ENCODE measurements at regions not wholly inside any gene's neighbourhood (a gene's known extent, or its start where the extent isn't known, plus 50 kb on each side); places are given as distances from the start of the nearest gene placed in this dataset.

- H3K4me3 ChIP-seq (ENCODE audit: low read depth, low read length) = no peak overlapping the region
- no peak for DNase-seq (ENCODE audit: low read depth)
Measured at GRCh38 chr5:2251298-2251697, 368.6 kb upstream of the IRX4 start.

DNA sequence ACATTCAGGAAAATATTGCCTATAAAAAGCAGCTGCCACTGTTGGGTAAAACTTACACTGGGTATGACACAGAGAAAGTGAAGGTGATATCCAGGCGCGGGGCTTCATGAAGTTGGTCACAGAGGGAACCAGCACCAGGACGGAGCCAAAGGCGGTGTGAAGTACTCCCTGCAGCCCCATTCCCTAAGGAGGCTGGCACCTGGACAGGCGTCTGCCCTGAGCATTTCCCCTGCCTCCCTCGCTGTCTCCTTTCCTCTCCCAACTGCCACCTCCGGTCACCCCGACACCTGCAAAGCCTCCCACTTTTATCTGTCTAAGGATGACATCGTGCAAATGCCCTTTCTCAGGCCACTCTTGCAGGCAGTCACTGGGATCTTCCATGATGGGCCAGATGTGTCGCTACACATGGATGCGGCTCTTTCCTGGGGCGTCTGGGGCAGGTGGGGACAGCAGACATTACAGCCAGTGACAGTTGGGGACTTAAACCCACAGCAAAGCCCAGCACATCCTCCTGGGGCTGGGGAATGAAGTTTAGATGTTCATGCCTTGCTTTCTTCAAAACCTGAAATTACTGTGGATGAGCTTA is 367.7 kb upstream of the IRX4 start:
- no peak for DNase-seq (ENCODE audit: low read depth)
- H3K4me3 ChIP-seq (ENCODE audit: low read depth, low read length) = no peak overlapping the region

DNA sequence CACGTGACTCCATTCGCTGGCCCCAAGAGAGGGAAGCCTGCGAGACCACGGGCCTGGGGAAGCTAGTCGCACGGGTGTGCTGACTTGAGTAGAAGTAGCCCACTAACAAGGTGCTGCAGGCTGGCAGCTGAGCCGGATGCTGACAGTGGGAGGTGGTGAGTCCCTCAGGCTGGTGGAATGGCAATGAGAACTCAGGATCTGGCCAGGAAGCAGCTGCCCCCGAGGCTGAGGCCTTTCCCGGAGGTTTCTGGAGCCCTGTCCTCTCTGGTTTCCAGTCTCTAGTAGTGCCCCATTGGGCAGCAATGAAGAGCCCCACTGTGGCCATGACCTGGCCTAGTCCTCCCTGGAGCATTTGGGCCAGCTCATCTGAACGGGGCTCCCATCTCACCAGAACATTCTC is 366.7 kb upstream of the IRX4 start:
- DNase-seq (ENCODE audit: low read depth) = no peak
- H3K4me3 ChIP-seq (ENCODE audit: low read depth, low read length) = no peak overlapping the region

GRCh38 chr5:2249026-2249425 is 366.3 kb upstream of the IRX4 start:
- H3K4me3 ChIP-seq (ENCODE audit: low read depth, low read length) = no peak overlapping the region
- DNase-seq (ENCODE audit: low read depth) = no peak

- H3K4me3 ChIP-seq (ENCODE audit: low read depth, low read length) = no peak overlapping the region
- no peak for DNase-seq (ENCODE audit: low read depth)
Measured at GRCh38 chr5:2242539-2242938, 359.8 kb upstream of the IRX4 start.

DNA sequence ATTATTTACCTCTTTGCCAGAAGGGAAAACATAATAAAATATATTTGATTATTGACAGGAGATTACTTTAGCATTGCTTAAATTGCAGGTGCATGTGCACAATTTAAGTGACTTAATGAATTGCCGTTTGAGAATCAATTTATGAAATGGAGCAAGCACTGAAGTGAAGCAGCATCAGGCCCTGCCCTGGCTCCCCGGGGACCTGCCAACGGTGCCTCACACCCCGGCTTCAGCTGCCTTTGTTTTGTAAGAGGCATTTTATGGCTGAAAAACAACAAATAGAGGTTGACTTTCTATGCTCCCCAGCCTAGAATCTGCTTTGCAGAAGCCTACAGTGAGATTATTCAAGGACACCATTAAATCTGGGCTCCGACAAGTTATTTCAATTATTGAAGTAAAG is 359.1 kb upstream of the IRX4 start:
- DNase-seq (ENCODE audit: low read depth) = no peak
- H3K4me3 ChIP-seq (ENCODE audit: low read depth, low read length) = no peak overlapping the region

- no peak overlapping the region for H3K4me3 ChIP-seq (ENCODE audit: low read depth, low read length)
- no peak for DNase-seq (ENCODE audit: low read depth)
Measured at GRCh38 chr5:2240118-2240904, 357.6 kb upstream of the IRX4 start.

DNA sequence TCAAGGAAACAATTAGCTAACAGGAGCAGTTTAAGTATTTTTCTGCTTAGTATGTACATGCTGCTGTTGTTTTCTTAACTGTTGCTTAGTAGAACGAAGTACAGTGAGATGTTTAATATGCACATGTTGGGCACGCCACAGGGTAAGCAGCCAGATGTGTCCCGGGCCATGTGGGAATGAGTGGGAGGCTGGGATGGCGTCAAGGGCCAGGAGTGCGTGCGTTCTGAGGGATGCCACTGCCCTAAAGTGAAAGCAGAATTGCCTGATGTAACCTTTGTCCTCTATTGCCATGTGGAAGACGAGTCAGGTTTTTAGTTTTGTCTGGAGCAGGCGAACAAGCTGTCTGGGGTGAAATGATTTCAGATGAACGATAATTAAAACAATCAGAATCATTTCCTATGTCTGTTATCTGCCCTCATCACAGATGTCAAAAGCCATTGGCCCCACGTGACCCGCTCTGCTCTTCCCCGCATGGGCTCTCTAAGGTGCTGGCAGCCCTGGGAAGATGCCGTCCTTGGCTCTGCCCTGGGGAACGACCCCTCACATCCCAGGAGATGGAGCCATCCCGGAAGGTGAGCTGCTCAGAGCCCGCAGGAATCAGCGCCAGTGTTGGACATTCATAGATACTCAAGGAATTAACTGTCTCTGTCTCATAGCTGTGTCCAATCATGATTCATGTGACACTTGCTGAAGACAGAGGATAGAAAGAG is 356.6 kb upstream of the IRX4 start:
- no peak overlapping the region for H3K4me3 ChIP-seq (ENCODE audit: low read depth, low read length)
- no peak for DNase-seq (ENCODE audit: low read depth)

DNA sequence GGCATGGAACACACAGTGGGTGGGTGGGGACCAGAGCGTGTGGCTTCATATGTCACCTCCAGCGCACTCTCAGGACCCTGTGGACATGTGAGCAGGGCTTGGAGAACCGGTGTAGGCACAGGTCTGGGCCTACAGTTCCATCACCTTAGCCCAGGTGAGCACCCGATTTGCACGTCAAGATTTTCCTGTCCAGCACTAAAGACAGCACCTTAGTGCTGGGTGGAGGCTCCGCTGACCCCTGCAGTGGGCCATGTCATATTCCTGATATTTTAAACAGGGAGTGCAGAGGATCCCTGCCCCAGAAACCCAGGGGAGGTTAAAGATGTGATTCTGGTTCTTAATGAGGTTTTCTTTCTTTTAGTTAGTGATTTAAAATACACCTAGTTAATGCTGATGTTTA is 356.0 kb upstream of the IRX4 start:
- DNase-seq (ENCODE audit: low read depth) = no peak
- no peak overlapping the region for H3K4me3 ChIP-seq (ENCODE audit: low read depth, low read length)

DNA sequence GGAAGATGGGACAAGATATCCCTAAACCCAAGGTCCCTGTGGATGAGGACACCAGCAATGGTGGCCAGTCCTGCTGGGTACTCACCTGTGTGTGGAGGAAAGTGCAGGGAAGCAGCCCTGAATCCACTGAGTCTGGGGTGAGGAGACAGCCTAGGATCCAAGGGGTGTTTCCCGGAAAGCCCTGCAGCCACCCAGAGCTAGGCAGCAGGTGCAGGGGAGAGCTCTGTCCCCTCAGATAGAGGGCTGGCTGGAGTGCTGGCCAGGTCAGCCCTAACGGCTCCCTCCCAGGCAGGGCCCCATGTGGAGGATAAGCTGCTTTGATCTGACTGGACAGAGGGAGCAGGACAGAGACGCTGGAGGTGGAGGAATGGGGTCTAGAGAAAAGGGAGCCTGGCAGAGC is 344.7 kb upstream of the IRX4 start:
- H3K4me3 ChIP-seq (ENCODE audit: low read depth, low read length) = no peak overlapping the region
- no peak for DNase-seq (ENCODE audit: low read depth)

GRCh38 chr5:2224689-2225088 is 342.0 kb upstream of the IRX4 start:
- no peak overlapping the region for H3K4me3 ChIP-seq (ENCODE audit: low read depth, low read length)
- DNase-seq (ENCODE audit: low read depth) = no peak

DNA sequence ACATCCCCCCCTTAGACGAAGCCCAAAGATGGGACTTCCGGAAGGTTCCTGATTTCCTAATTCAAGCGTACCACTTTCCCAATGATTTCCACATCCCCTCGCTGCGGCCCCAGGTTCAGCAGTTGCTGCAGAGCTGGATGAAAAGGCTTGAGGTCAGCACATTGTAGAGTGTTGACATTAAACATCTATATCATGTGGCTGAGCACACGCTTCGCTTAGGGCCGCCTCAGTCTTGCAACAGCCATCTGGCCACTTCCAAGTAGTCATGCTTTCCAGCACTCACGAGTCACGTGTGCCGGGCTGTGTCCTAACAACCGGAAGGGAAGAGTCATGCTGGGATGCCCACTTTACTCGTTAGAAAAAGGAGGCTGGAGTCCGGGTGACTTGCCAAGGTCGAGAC is 340.6 kb upstream of the IRX4 start:
- no peak for DNase-seq (ENCODE audit: low read depth)

GRCh38 chr5:2222246-2222992 is 339.7 kb upstream of the IRX4 start:
- DNase-seq (ENCODE audit: low read depth) = no peak
- no peak overlapping the region for H3K4me3 ChIP-seq (ENCODE audit: low read depth, low read length)

More for the DNA sequence above, 340.6 kb upstream of the IRX4 start:
- H3K4me3 ChIP-seq (ENCODE audit: low read depth, low read length) = no peak overlapping the region

GRCh38 chr5:2221450-2221849 is 338.7 kb upstream of the IRX4 start:
- no peak overlapping the region for H3K4me3 ChIP-seq (ENCODE audit: low read depth, low read length)
- DNase-seq (ENCODE audit: low read depth) = no peak

DNA sequence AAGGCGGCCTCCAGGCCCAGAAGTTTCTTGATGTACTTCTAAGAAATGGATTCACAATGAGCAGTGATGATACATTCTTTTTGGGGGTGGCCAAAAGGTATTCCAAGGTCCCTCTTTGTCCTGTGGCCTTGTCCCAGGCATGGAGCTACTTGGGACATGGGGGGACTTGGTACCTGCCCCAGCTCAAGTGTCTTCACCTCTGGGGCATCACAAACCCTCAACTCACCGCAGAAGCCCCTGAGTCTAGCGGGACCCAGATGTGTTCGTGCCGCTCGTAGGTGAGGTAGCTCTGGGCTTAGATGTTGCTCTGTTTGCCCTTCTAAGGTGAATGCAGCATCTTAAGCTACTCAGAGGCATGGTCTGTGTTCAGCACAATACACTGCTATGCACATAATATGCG is 338.0 kb upstream of the IRX4 start:
- no peak overlapping the region for H3K4me3 ChIP-seq (ENCODE audit: low read depth, low read length)
- DNase-seq (ENCODE audit: low read depth) = no peak

DNA sequence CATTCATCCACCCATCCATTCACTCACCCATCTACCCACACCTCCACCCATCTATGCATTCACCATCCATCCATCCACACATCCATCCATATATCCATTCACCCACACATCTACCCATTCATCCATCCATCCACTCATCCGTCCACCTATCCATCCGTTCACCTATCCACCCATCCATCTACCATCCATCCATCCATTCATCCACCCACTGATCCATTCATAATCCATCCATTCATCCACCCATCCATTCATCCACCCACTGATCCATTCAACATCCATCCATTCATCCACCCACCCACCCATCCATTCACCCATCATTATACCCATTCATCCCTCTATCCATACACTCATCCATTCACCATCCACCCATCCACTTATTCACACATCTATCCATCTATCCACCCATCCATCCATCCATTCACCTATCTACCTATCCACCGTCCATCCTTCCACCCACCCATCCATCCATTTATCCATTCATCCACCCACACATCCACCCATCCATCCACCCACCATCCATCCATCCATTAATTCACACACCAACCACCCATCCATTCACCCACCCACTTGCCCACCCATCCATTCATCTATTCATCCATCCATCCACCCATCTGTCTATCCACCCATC is 336.5 kb upstream of the IRX4 start:
- DNase-seq (ENCODE audit: low read depth) = no peak
- no peak overlapping the region for H3K4me3 ChIP-seq (ENCODE audit: low read depth, low read length)

DNA sequence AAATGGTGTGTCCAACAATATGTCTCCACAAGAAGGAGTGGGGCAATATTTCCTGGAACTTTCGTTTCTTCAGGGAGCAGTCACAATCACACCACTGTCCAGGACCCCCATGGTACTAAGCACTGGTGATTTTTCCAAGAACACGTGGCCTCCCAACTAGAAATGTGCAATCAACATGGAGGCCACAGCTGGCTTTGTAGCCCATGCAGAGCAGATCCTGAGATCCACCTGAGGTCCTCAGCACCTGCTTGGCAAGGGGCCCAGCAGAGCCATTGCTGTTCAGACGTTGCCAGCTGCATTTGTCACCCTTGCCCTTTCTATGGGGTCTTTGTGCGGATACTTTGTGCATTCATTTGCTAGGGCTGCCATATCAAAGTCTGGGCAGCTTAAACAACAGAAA is 334.5 kb upstream of the IRX4 start:
- no peak for DNase-seq (ENCODE audit: low read depth)

GRCh38 chr5:2214910-2215590 is 332.3 kb upstream of the IRX4 start:
- no peak overlapping the region for H3K4me3 ChIP-seq (ENCODE audit: low read depth, low read length)
- DNase-seq (ENCODE audit: low read depth) = no peak

More for the DNA sequence above, 334.5 kb upstream of the IRX4 start:
- no peak overlapping the region for H3K4me3 ChIP-seq (ENCODE audit: low read depth, low read length)

DNA sequence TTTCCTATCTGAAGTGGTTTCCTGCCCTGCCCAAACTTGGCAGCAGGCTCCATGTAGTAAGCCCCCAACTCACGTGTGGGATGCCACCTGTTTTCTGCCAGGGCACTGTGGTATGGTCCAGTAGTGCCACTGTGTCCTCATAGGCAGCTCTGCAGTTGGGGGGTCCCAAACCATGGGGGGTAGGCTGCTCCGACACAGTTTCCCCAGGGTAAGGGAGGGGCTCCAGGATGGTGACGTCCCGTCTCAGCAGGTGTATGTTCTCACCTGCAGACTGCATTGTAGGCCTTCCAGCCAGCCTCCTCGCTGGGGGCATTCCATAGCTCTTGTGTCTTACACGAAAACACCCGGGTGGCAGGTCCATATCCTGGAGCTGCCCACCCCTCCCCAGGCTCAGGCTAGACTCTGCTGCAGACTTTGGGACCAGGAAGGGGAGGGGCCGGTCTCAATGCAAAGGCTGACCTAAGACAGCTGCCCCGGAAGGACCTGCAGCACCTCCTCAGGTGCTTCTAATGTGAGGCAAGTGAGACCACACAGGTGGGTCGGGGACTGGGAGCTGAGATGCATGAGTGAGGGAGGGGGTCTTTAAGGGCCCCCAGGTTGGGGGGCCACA is 330.5 kb upstream of the IRX4 start:
- no peak overlapping the region for H3K4me3 ChIP-seq (ENCODE audit: low read depth, low read length)
- no peak for DNase-seq (ENCODE audit: low read depth)

Measured in skeletal muscle cell (primary cell).